GM19372 (cell line): ENCODE measurements at regions not wholly inside any gene's neighbourhood (a gene's known extent, or its start where the extent isn't known, plus 50 kb on each side); places are given as distances from the start of the nearest gene placed in this dataset.
"Not testable (repeated sequence)": the region's sequence is repeated elsewhere in the genome, so short reads cannot be mapped to it uniquely, and the experiment has no call there.

Experiments used
- ATAC-seq: cut with Tn5 transposase; IDR thresholded peaks from one replicate; pipeline ENCODE4 v1.9.1; 2021; ENCODE audit warnings: mild to moderate bottlenecking, low read depth, moderate library complexity; ENCODE audit not compliant: unreplicated experiment

DNA sequence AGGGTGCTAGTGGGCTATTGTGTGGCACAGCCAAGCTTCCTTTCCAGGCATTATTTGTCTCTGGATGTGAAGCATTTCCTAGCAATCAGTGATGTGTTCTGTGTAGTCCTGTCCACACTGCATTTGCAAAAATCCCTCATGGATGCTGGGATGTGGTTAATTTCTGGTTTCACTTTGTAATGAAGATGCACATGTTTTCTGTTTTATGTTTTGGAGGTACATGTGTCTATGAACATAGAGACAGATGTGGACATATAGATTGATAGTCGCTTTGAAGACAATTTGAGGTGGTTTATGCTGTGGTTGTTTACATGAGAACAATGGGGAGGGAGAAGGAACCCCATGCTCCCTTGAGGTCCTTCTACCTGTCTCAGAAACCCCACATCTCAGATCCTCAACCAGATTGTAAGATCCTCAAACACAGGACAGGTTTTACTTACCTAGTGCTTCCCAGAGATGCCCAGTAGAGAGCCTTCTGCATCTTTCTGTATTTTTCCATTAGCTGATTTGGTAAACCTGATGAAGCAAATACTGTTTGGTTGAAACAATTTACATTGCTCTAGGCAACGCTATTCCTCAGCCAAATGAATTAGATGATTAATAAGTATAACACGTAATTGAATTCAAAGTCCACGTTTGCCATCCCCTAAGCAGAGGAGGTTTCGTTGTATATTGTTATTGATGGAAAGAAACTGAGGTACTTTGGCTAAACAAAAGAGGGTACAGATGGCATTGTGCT is 204.4 kb downstream of the SPP2 start:
- ATAC-seq: no peak

GRCh38 chr2:234252772-234253171 is 202.3 kb downstream of the SPP2 start:
- ATAC-seq: no peak

- no peak for ATAC-seq
Measured at GRCh38 chr2:234251326-234252271, 201.1 kb downstream of the SPP2 start.

DNA sequence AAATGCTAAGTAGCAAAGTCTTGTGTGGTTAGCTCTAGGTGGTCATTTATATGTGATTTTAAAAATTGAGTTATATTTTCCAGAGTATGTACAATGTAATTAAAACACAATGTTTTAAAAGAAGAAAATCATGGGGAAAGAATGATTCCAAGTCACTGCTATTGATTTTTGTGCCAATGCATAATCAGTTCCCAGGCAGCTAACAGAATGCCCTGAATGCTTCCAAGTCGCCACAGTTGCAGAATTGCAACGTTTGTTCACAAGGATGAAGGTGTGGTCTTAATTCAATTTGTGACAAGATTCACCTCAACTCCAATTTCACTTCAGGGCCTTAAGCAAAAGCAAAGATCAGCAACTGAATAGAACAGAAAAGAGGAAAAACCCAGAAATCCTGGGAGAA is 200.4 kb downstream of the SPP2 start:
- no peak for ATAC-seq

DNA sequence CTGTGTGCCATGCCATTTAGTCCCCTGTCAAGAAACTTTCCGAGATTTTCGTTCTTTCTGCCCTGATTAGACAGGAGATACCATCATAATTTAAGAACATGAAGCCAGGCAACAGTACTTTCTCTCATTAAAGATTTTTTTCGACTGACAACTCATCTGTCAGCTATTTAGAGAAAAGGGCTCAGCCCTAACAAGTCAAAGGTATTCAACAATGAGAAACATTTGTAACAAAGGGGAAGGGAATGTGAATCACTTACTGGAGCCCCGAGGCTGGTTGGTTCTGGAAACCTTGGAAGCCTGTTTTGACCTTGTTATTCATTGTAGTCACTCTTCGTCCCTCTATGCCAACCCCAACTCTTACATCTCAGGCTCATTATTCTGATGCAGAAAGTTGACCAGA is 199.4 kb downstream of the SPP2 start:
- ATAC-seq: no peak

- no peak for ATAC-seq
Measured at GRCh38 chr2:234249034-234249735, 198.7 kb downstream of the SPP2 start.

- ATAC-seq: not testable (repeated sequence)
Measured at GRCh38 chr2:234248213-234248710, 197.8 kb downstream of the SPP2 start.

- no peak for ATAC-seq
Measured at GRCh38 chr2:234247453-234248180, 197.1 kb downstream of the SPP2 start.

DNA sequence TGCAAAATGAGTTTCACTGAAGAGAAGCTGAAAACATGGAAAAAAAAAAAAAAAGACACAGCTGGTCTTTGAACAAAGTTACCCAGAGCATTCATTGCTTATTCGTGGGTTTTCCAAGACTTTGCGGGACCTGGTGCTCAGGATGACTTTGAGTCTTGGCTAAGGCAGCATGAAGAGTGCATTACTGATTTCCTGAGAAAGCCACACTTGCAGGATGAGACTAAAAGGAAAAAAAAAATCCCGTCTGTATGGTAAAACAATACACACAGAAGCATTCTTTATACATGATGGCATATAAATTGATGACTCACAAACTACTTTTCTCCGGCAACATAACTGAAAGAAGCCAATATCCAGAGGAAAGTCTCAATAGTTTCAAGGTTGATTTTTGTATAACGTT is 195.4 kb downstream of the SPP2 start:
- ATAC-seq: no peak

DNA sequence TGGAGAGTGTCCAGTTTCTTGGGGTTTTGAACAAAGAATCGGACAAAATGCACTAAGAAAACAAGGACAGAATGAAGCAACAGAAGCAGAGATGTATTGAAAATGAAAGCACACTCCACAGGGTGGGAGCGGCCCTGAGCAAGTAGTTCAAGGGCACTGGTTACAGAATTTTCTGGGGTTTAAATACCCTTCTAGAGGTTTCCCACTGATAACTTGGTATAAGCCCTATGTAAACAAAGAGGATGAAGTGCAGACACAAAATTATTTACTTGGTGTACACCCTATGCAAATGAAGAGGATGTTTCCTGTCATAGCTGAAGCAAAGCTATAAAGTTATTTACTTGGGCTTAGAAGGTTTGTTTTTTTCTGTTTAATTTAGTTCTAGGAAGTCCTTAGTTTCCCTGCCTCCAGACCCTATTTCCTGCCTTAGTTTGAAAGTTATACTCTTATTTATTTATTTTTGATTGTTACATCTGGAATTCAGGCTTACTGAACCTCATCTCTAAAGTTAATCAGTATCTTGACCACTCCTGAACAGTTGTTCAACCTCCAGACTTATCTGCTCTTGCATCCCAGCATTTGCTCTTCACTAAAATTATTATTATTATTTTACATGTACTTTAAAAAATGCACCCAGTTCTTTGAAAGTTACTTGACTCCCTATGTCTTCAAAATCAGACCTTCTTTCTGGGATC is 193.5 kb downstream of the SPP2 start:
- ATAC-seq: no peak

DNA sequence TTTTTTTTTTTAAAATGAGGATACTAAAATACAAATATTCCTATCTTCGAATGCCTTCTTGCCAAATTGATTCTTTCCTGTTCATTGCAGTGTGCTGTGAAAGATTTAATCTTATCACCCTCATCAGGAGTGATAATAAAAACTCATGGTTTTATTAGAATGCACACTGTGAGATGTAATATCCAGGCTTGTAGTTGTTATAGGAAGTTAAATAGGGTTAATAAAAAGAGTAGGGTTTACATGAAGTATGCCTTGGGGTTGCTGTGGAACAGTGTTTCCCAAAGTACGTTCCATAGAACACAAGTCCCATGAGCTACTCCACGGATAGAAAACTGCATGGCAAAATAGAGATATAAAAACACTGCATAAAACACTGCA is 191.9 kb downstream of the SPP2 start:
- no peak for ATAC-seq

GRCh38 chr2:234241656-234242458 is 191.4 kb downstream of the SPP2 start:
- ATAC-seq: no peak

DNA sequence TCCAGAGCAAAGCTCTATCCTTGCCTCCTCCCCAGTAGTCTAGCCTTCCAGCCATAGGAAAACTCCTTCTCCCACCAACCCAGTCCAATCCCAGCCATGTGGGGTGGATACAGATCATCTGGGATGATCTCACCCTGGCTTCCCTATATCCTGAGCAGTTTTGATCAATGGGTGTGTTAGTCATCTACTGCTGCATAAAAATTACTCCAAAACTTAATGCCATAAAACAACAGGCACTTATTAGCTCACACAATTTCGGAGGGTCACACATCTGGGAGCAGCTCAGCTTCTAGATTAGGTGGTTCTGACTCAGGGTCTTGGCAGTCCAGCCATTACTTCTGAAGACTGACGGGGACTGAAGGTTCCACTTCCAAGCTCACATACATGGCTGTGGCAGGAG is 190.4 kb downstream of the SPP2 start:
- no peak for ATAC-seq

DNA sequence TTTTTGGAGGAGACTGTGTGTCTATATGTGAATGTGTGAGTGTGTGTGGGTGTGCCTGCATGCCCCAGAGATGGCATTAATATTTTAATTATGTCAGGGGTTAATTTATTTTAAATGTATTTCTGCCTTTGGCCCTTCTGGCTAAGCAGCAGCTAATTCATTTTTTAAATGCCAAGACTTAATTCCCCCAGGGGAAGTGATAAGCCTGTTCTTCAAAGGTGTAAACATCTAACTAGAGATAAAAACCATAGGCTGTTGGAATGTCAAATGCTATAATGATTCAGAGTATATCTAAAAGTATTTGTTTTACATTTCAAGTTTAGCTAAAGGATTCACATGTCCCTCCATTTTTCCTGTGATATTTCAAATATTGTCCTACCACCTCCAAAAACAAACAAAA is 184.7 kb downstream of the SPP2 start:
- no peak for ATAC-seq

GRCh38 chr2:234231460-234231859 is 181.0 kb downstream of the SPP2 start:
- ATAC-seq: no peak

DNA sequence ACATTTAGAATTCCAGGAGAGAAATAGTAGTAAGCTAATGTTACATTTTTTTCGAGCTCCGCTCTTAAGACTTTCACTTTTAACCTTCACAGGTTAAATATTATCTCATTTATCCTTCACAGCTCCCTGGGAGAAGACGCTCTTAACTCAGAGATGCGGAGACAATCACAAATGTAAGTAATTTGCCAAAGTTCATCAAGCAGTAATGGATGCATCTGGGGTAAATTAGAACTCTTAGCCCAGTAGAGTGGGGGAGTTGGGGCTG is 168.5 kb downstream of the SPP2 start:
- no peak for ATAC-seq

DNA sequence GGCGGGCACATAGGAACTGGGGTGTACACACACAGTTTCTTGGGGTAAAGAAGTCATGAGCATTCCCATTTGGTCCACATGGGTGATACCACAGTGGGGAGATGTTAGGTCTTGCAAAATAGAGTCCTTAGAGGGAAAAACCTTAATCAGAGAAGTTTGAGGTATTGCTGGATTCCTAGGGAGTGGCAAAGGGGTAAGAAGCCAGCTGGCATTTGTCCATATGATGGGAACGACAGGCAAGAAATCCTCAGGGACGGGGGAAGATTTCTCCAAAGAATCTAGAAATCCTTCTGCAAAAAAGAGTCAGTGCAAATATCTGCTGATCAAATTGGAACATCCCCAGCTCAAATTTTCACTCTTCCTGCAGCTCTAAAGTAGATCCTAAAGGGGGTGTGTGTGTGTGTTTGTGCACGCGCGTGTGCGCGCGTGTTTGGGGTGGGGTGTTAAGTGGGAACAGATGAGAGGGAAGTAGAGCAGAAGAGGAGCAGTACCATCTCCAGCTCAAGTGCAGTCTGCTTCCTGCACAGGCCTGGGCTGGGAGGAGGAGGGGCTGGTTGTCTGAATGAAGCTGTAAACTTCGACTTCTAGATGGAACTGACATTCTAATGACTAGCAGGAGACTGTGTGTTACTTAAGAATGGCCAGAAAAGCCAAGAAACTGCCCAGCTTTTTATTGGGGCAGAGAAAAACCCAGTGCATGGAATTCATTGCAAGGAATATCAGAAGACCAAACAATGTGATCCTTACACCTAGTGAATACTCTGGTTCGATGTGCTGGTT is 168.0 kb downstream of the SPP2 start:
- no peak for ATAC-seq

DNA sequence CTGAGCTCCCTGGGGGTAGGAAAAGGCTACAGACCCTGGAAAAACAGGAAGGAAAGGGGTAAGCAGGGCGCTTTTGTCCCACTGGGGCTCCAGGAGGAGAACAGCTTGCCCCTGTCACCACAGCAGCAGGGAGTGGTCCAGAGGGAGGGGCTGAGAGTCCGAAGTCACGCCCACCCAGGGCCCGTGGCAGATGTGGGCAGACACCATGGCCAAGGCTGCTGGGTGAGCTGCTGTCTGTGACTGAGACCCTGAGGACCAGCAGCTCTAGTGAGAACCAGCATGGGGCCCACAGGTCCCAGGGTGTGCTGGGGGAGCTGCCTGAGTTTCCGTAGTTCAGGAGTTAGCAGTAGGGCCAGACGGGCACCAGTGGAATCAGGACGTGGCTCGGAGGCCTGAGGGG is 162.0 kb downstream of the SPP2 start:
- ATAC-seq: no peak
